Spinal cord (tissue), 9 donors: ENCODE measurements at regions not wholly inside any gene's neighbourhood (a gene's known extent, or its start where the extent isn't known, plus 50 kb on each side); places are given as distances from the start of the nearest gene placed in this dataset.

Experiments
- DNase-seq, 6 donors: peaks; one replicate each; pipeline versions ENCODE4 v3.0.0 to v3.0.0-alpha.2; 2013 to 2015; ENCODE audit warnings: low spot score in 6 of 6, low read depth in 4 of 6
- H3K27ac ChIP-seq: one replicate; pipeline ENCODE4 v1.5.1; 2013; ENCODE audit warnings: low read depth, low read length, control low read depth
- H3K27me3 ChIP-seq: one replicate; pipeline ENCODE4 v1.6.1; 2013; ENCODE audit warnings: low read length; ENCODE audit not compliant: control insufficient read depth, insufficient read depth
- H3K36me3 ChIP-seq: one replicate; pipeline ENCODE4 v1.6.1; 2013; ENCODE audit warnings: low read length; ENCODE audit not compliant: control insufficient read depth, insufficient read depth
- H3K4me1 ChIP-seq: one replicate; pipeline ENCODE4 v1.6.1; 2013; ENCODE audit warnings: low read length; ENCODE audit not compliant: control insufficient read depth, insufficient read depth
- H3K4me3 ChIP-seq: one replicate; pipeline ENCODE4 v1.5.1; 2013; ENCODE audit warnings: low read depth, low read length, control low read depth
- H3K9me3 ChIP-seq: one replicate; pipeline ENCODE4 v1.6.1; 2013; ENCODE audit warnings: low read length; ENCODE audit not compliant: control insufficient read depth, insufficient read depth
- WGBS: methylation state at CpG from one replicate; pipeline ENCODE4 v1.1.5; 2013; ENCODE audit warnings: missing lambda C conversion rate; ENCODE audit not compliant: insufficient coverage; 5-methylcytosine and 5-hydroxymethylcytosine counted together
- donor health status: healthy.

- WGBS, result no CpG with 5 or more reads among the region's 2 CpGs
- Histone ChIP-seq H3K4me3 (no peak overlapping the region), H3K27ac (no peak overlapping the region), H3K27me3 (no peaks in the 10 kb centered on the region), H3K36me3 (no peaks in the 10 kb centered on the region), H3K9me3 (no peaks in the 10 kb centered on the region), H3K4me1 (no peaks in the 10 kb centered on the region)
- DNase-seq, result no peak
These were observed 188.5 kb upstream of the RASA1 start for GRCh38 chr5:87079219-87079618.

- DNase-seq, result no peak
- Histone ChIP-seq H3K4me1 (no peaks in the 10 kb centered on the region), H3K9me3 (no peaks in the 10 kb centered on the region), H3K36me3 (no peaks in the 10 kb centered on the region), H3K4me3 (no peak overlapping the region), H3K27ac (no peak overlapping the region), H3K27me3 (no peaks in the 10 kb centered on the region)
- WGBS, result no CpG with 5 or more reads among the region's 3 CpGs
These were observed 186.7 kb upstream of the RASA1 start for GRCh38 chr5:87081016-87081415.

- H3K27ac ChIP-seq, result no peak overlapping the region
- no peaks in the 10 kb centered on the region for H3K27me3 ChIP-seq
- no peaks in the 10 kb centered on the region for H3K9me3 ChIP-seq
- no peaks in the 10 kb centered on the region for H3K36me3 ChIP-seq
- no peak overlapping the region for H3K4me3 ChIP-seq
- H3K4me1 ChIP-seq, result no peaks in the 10 kb centered on the region
- no peak for DNase-seq
- no CpG with 5 or more reads among the region's 4 CpGs for WGBS
These were observed 185.9 kb upstream of the RASA1 start for GRCh38 chr5:87081511-87082372.

- no peak for DNase-seq
- H3K36me3 ChIP-seq, result no peaks in the 10 kb centered on the region
- H3K4me1 ChIP-seq, result no peaks in the 10 kb centered on the region
- no peak overlapping the region for H3K27ac ChIP-seq
- WGBS, result no CpG with 5 or more reads among the region's 2 CpGs
- H3K27me3 ChIP-seq, result no peaks in the 10 kb centered on the region
- peaks cover 2% of the 10 kb centered on the region for H3K9me3 ChIP-seq
- no peak overlapping the region for H3K4me3 ChIP-seq
These were observed 173.3 kb upstream of the RASA1 start for GRCh38 chr5:87094347-87094746.

GRCh38 chr5:87094833-87095232 lies 172.8 kb upstream of the RASA1 start:
- H3K36me3 ChIP-seq, result no peaks in the 10 kb centered on the region
- H3K27ac ChIP-seq, result no peak overlapping the region
- H3K4me1 ChIP-seq, result no peaks in the 10 kb centered on the region
- H3K27me3 ChIP-seq, result no peaks in the 10 kb centered on the region
- no peak overlapping the region for H3K4me3 ChIP-seq
- no CpG with 5 or more reads among the region's 4 CpGs for WGBS
- H3K9me3 ChIP-seq, result no peaks in the 10 kb centered on the region
- DNase-seq, result no peak

- DNase-seq, result no peak
- WGBS, result no CpG with 5 or more reads among the region's 1 CpG
- H3K9me3 ChIP-seq, result no peaks in the 10 kb centered on the region
- H3K27me3 ChIP-seq, result no peaks in the 10 kb centered on the region
- no peaks in the 10 kb centered on the region for H3K36me3 ChIP-seq
- no peaks in the 10 kb centered on the region for H3K4me1 ChIP-seq
- H3K4me3 ChIP-seq, result no peak overlapping the region
- no peak overlapping the region for H3K27ac ChIP-seq
These were observed 171.9 kb upstream of the RASA1 start for GRCh38 chr5:87095787-87096186.

GRCh38 chr5:87097664-87098063 lies 170.0 kb upstream of the RASA1 start:
- WGBS, result no CpG with 5 or more reads among the region's 2 CpGs
- Histone ChIP-seq H3K4me1 (no peaks in the 10 kb centered on the region), H3K27ac (no peak overlapping the region), H3K27me3 (no peaks in the 10 kb centered on the region), H3K4me3 (no peak overlapping the region), H3K36me3 (no peaks in the 10 kb centered on the region), H3K9me3 (no peaks in the 10 kb centered on the region)
- no peak for DNase-seq

GRCh38 chr5:87099291-87099839 lies 168.3 kb upstream of the RASA1 start:
- Histone ChIP-seq H3K4me3 (no peak overlapping the region), H3K4me1 (no peaks in the 10 kb centered on the region), H3K9me3 (no peaks in the 10 kb centered on the region), H3K27ac (no peak overlapping the region), H3K27me3 (no peaks in the 10 kb centered on the region), H3K36me3 (no peaks in the 10 kb centered on the region)
- DNase-seq, result no peak
- WGBS, result 89% methylated on average over 1 of the region's 1 CpG

- Histone ChIP-seq H3K4me3 (no peak overlapping the region), H3K27me3 (no peaks in the 10 kb centered on the region), H3K4me1 (no peaks in the 10 kb centered on the region), H3K36me3 (no peaks in the 10 kb centered on the region), H3K9me3 (no peaks in the 10 kb centered on the region), H3K27ac (no peak overlapping the region)
- DNase-seq, result no peak
These were observed 167.7 kb upstream of the RASA1 start for GRCh38 chr5:87099968-87100367.

- Histone ChIP-seq H3K4me3 (no peak overlapping the region), H3K4me1 (no peaks in the 10 kb centered on the region), H3K27ac (no peak overlapping the region), H3K9me3 (no peaks in the 10 kb centered on the region), H3K27me3 (no peaks in the 10 kb centered on the region), H3K36me3 (no peaks in the 10 kb centered on the region)
- no peak for DNase-seq
- no CpG with 5 or more reads among the region's 3 CpGs for WGBS
These were observed 166.4 kb upstream of the RASA1 start for GRCh38 chr5:87101321-87101720.
